Large intestine (tissue), 3 donors: ENCODE measurements at regions not wholly inside any gene's neighbourhood (a gene's known extent, or its start where the extent isn't known, plus 50 kb on each side); places are given as distances from the start of the nearest gene placed in this dataset.
"Not testable (repeated sequence)": the region's sequence is repeated elsewhere in the genome, so short reads cannot be mapped to it uniquely, and the experiment has no call there.

ENCODE experiments used
- DNase-seq, 2 donors: peaks; one replicate each; pipeline versions ENCODE4 v3.0.0 to v3.0.0-alpha.2; 2013
- H3K27ac ChIP-seq: one replicate; pipeline ENCODE4 v1.5.1; 2013; ENCODE audit warnings: low read length
- H3K27me3 ChIP-seq: 2 replicates; pipeline ENCODE4 v1.6.1; 2013; ENCODE audit warnings: low read length; ENCODE audit not compliant: control insufficient read depth, insufficient read depth
- H3K36me3 ChIP-seq: 2 replicates; pipeline ENCODE4 v1.6.1; 2013; ENCODE audit warnings: low read length; ENCODE audit not compliant: control insufficient read depth, insufficient read depth
- H3K4me1 ChIP-seq: one replicate; pipeline ENCODE4 v1.6.1; 2013; ENCODE audit warnings: low read length; ENCODE audit not compliant: control insufficient read depth, insufficient read depth
- H3K4me3 ChIP-seq: one replicate; pipeline ENCODE4 v1.5.1; 2013; ENCODE audit warnings: low read length
- H3K9me3 ChIP-seq: one replicate; pipeline ENCODE4 v1.6.1; 2013; ENCODE audit warnings: mild to moderate bottlenecking, low read depth, low read length, moderate library complexity; ENCODE audit not compliant: control insufficient read depth
- WGBS: methylation state at CpG from one replicate; pipeline ENCODE4 v1.1.5; 2013; ENCODE audit warnings: low lambda C conversion rate; ENCODE audit not compliant: insufficient coverage; 5-methylcytosine and 5-hydroxymethylcytosine counted together

- Histone ChIP-seq H3K36me3 (no peaks in the 10 kb centered on the region), H3K4me1 (no peaks in the 10 kb centered on the region), H3K27ac (no peak overlapping the region), H3K27me3 (peaks cover 25% of the 10 kb centered on the region), H3K9me3 (no peaks in the 10 kb centered on the region), H3K4me3 (no peak overlapping the region)
- no CpG with 5 or more reads among the region's 5 CpGs for WGBS
- DNase-seq = no peak
Observed at GRCh38 chr11:45390407-45390806, 104.3 kb upstream of the SYT13 start.

GRCh38 chr11:45388472-45388871 lies 102.3 kb upstream of the SYT13 start:
- H3K4me1 ChIP-seq = no peaks in the 10 kb centered on the region
- no peak overlapping the region for H3K27ac ChIP-seq
- H3K27me3 ChIP-seq = peaks cover 30% of the 10 kb centered on the region
- H3K36me3 ChIP-seq = no peaks in the 10 kb centered on the region
- no CpG with 5 or more reads among the region's 1 CpG for WGBS
- H3K4me3 ChIP-seq = no peak overlapping the region
- no peaks in the 10 kb centered on the region for H3K9me3 ChIP-seq
- no peak for DNase-seq

- not testable (repeated sequence) for H3K27ac ChIP-seq, H3K9me3 ChIP-seq, H3K4me1 ChIP-seq, H3K4me3 ChIP-seq, H3K36me3 ChIP-seq, DNase-seq
- H3K27me3 ChIP-seq = peaks cover 34% of the 10 kb centered on the region
- WGBS = no CpG with 5 or more reads among the region's 2 CpGs
Observed at GRCh38 chr11:45387885-45388284, 101.7 kb upstream of the SYT13 start.

GRCh38 chr11:45386972-45387371 lies 100.8 kb upstream of the SYT13 start:
- Histone ChIP-seq H3K36me3 (no peaks in the 10 kb centered on the region), H3K9me3 (no peaks in the 10 kb centered on the region), H3K27ac (no peak overlapping the region), H3K4me3 (no peak overlapping the region), H3K27me3 (peaks cover 31% of the 10 kb centered on the region), H3K4me1 (no peaks in the 10 kb centered on the region)
- no CpG with 5 or more reads among the region's 3 CpGs for WGBS
- DNase-seq = no peak

- no CpG with 5 or more reads among the region's 5 CpGs for WGBS
- H3K27me3 ChIP-seq = peaks cover 25% of the 10 kb centered on the region
- no peak overlapping the region for H3K27ac ChIP-seq
- H3K4me3 ChIP-seq = no peak overlapping the region
- H3K9me3 ChIP-seq = no peaks in the 10 kb centered on the region
- DNase-seq = no peak
- no peaks in the 10 kb centered on the region for H3K4me1 ChIP-seq
- H3K36me3 ChIP-seq = no peaks in the 10 kb centered on the region
Observed at GRCh38 chr11:45385844-45386243, 99.7 kb upstream of the SYT13 start.

GRCh38 chr11:45385423-45385822 lies 99.3 kb upstream of the SYT13 start:
- Histone ChIP-seq H3K9me3 (no peaks in the 10 kb centered on the region), H3K4me1 (no peaks in the 10 kb centered on the region), H3K4me3 (no peak overlapping the region), H3K27me3 (peaks cover 21% of the 10 kb centered on the region), H3K36me3 (no peaks in the 10 kb centered on the region), H3K27ac (no peak overlapping the region)
- WGBS = no CpG with 5 or more reads among the region's 9 CpGs
- DNase-seq = no peak

GRCh38 chr11:45384711-45385241 lies 98.6 kb upstream of the SYT13 start:
- H3K27ac ChIP-seq = no peak overlapping the region
- H3K4me3 ChIP-seq = no peak overlapping the region
- H3K9me3 ChIP-seq = no peaks in the 10 kb centered on the region
- no peaks in the 10 kb centered on the region for H3K36me3 ChIP-seq
- H3K27me3 ChIP-seq = peaks cover 20% of the 10 kb centered on the region
- DNase-seq = no peak
- no peaks in the 10 kb centered on the region for H3K4me1 ChIP-seq
- no CpG with 5 or more reads among the region's 12 CpGs for WGBS

- no peak overlapping the region for H3K4me3 ChIP-seq
- DNase-seq = no peak
- H3K27ac ChIP-seq = no peak overlapping the region
- no peaks in the 10 kb centered on the region for H3K9me3 ChIP-seq
- no CpG with 5 or more reads among the region's 4 CpGs for WGBS
- no peaks in the 10 kb centered on the region for H3K4me1 ChIP-seq
- no peaks in the 10 kb centered on the region for H3K36me3 ChIP-seq
- peaks cover 20% of the 10 kb centered on the region for H3K27me3 ChIP-seq
Observed at GRCh38 chr11:45384016-45384415, 97.9 kb upstream of the SYT13 start.

GRCh38 chr11:45383224-45383623 lies 97.1 kb upstream of the SYT13 start:
- H3K4me1 ChIP-seq = no peaks in the 10 kb centered on the region
- H3K4me3 ChIP-seq = no peak overlapping the region
- WGBS = no CpG with 5 or more reads among the region's 6 CpGs
- no peaks in the 10 kb centered on the region for H3K9me3 ChIP-seq
- H3K27me3 ChIP-seq = peaks cover 15% of the 10 kb centered on the region
- no peaks in the 10 kb centered on the region for H3K36me3 ChIP-seq
- no peak for DNase-seq
- no peak overlapping the region for H3K27ac ChIP-seq

- DNase-seq = no peak
- 60% methylated on average over 1 of the region's 7 CpGs for WGBS
- Histone ChIP-seq H3K9me3 (no peaks in the 10 kb centered on the region), H3K4me3 (no peak overlapping the region), H3K27me3 (peaks cover 11% of the 10 kb centered on the region), H3K36me3 (no peaks in the 10 kb centered on the region), H3K4me1 (no peaks in the 10 kb centered on the region), H3K27ac (no peak overlapping the region)
Observed at GRCh38 chr11:45382133-45382878, 96.2 kb upstream of the SYT13 start.
